Ovary (tissue), 3 donors: ENCODE measurements at regions not wholly inside any gene's neighbourhood (a gene's known extent, or its start where the extent isn't known, plus 50 kb on each side); places are given as distances from the start of the nearest gene placed in this dataset.

Experiments
- POLR2A ChIP-seq: fragments of 450-650 bp; IDR thresholded peaks from one replicate; pipeline ENCODE4 v1.6.1; 2017; ENCODE audit warnings: antibody characterized with exemption, mild to moderate bottlenecking, moderate library complexity
- TF ChIP-seq, protein P1 (sequence below), 3 donors: fragments of 450-650 bp in 2 of 3; fragments of 200-600 bp in 1 of 3; IDR thresholded peaks; one replicate each; pipeline versions ENCODE4 v1.5.1 to v1.8.0; 2016 to 2022; ENCODE audit warnings: antibody characterized with exemption in 3 of 3, mild to moderate bottlenecking in 1 of 3
- donor health status: DM: no; HTN: no; CAD: no.

DNA sequence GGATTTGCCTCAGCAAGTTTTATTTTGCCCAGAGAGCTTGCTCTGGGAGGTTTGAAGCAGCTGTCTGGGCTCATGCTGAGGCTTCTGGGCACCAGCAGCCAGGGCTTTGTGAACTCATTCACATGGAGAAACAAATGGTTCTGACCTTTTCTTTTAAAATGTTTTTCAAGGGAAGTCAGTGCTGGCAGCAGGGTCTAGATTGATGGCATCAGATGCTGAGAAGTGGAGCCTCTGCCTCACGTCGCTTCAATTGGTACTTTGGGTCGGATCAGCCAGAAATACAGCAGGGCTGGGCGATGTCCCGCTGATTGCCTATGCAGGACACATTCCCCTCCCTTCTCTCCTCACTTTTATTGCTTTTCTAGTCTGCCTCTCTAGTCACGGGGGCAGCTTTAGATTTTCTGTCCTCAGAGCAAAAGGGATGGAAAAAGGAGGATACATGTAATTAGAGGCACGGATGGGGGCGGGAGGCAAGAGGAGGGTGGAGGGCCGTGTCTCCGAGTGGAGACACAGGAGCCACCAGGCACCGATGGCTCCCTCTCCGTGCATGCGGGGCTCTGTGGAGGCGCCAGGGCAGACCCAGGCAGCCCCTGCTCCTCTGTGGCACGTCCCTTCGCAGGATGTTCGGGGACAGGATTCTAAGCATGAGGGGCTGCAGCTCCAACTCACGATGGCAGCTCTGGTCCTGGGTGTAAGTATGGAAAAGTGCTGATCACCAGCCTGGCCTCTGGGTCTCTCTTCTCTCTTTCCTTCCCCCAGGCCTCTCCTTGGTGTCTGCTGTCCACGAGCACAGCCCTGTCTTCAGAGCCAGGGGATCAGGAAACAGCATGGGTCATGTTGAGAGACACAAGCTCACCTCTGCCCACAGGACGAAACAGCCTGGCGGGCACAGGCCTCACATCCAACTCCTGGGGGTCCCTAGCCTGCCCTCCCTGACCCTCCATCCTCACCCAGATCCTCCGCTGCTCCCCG is 116.1 kb downstream of the FAM43A start:
- TF ChIP-seq, protein P1, sequence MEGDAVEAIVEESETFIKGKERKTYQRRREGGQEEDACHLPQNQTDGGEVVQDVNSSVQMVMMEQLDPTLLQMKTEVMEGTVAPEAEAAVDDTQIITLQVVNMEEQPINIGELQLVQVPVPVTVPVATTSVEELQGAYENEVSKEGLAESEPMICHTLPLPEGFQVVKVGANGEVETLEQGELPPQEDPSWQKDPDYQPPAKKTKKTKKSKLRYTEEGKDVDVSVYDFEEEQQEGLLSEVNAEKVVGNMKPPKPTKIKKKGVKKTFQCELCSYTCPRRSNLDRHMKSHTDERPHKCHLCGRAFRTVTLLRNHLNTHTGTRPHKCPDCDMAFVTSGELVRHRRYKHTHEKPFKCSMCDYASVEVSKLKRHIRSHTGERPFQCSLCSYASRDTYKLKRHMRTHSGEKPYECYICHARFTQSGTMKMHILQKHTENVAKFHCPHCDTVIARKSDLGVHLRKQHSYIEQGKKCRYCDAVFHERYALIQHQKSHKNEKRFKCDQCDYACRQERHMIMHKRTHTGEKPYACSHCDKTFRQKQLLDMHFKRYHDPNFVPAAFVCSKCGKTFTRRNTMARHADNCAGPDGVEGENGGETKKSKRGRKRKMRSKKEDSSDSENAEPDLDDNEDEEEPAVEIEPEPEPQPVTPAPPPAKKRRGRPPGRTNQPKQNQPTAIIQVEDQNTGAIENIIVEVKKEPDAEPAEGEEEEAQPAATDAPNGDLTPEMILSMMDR (IDR thresholded peaks at IDR 0.05): no peak
- no peak for TF ChIP-seq POLR2A
